Keratinocyte (primary cell): ENCODE measurements at regions not wholly inside any gene's neighbourhood (a gene's known extent, or its start where the extent isn't known, plus 50 kb on each side); places are given as distances from the start of the nearest gene placed in this dataset.

Experiments
- DNase-seq: peaks from one replicate; pipeline ENCODE4 v3.0.0-alpha.2; 2011; ENCODE audit warnings: low read depth, missing footprints, low spot score
- FAIRE-seq: peaks from 2 replicates; lab custom pipeline; 2011; peaks lifted over from hg19 to GRCh38; lab: Jason Lieb, UNC
- H2AFZ ChIP-seq: 2 replicates; pipeline ENCODE4 v1.6.0; 2012; ENCODE audit warnings: low read length, control low read depth, inconsistent platforms; ENCODE audit not compliant: control insufficient read depth
- H3K27ac ChIP-seq: 2 replicates; pipeline ENCODE4 v1.5.1; 2011; ENCODE audit warnings: low read length; ENCODE audit not compliant: control insufficient read depth, insufficient read depth
- H3K27me3 ChIP-seq: 3 replicates; pipeline ENCODE4 v1.6.0; 2011; ENCODE audit warnings: low read length; ENCODE audit not compliant: control insufficient read depth, insufficient read depth; ENCODE audit errors: extremely low read depth
- H3K36me3 ChIP-seq, 2 experiments: 2 replicates in 1 of 2; 3 replicates in 1 of 2; pipeline ENCODE4 v1.5.1; 2011; ENCODE audit warnings: low read length in 2 of 2, mild to moderate bottlenecking in 1 of 2; ENCODE audit not compliant: control insufficient read depth in 2 of 2, insufficient read depth in 2 of 2; ENCODE audit errors: extremely low read depth in 1 of 2
- H3K4me1 ChIP-seq: 3 replicates; pipeline ENCODE4 v1.5.1; 2011; ENCODE audit warnings: low read length; ENCODE audit not compliant: control insufficient read depth, insufficient read depth; ENCODE audit errors: extremely low read depth
- H3K4me2 ChIP-seq: 3 replicates; pipeline ENCODE4 v1.6.0; 2011; ENCODE audit warnings: low read depth, low read length; ENCODE audit not compliant: control insufficient read depth, insufficient read depth; ENCODE audit errors: extremely low read depth
- H3K4me3 ChIP-seq, 3 experiments: fragments of 200-600 bp in 1 of 3; sonication (generic) in 1 of 3; 2 replicates in 2 of 3; 3 replicates in 1 of 3; pipeline ENCODE4 v1.5.1; 2011 to 2016; ENCODE audit warnings: low read length in 3 of 3, mild to moderate bottlenecking in 3 of 3, control low read depth in 2 of 3, inconsistent platforms in 1 of 3, low read depth in 1 of 3, mixed read lengths in 1 of 3, mixed run types in 1 of 3, moderate library complexity in 1 of 3; ENCODE audit not compliant: control insufficient read depth in 2 of 3, insufficient read depth in 2 of 3; ENCODE audit errors: extremely low read depth in 1 of 3
- H3K79me2 ChIP-seq: 2 replicates; pipeline ENCODE4 v1.6.0; 2012; ENCODE audit warnings: low read length; ENCODE audit not compliant: control insufficient read depth, insufficient read depth
- H3K9ac ChIP-seq: 3 replicates; pipeline ENCODE4 v1.6.0; 2011; ENCODE audit warnings: low read length; ENCODE audit not compliant: control insufficient read depth, insufficient read depth; ENCODE audit errors: extremely low read depth
- H3K9me1 ChIP-seq: 3 replicates; pipeline ENCODE4 v1.6.0; 2011; ENCODE audit warnings: low read length; ENCODE audit not compliant: control insufficient read depth, insufficient read depth; ENCODE audit errors: extremely low read depth
- H3K9me3 ChIP-seq: 2 replicates; pipeline ENCODE4 v1.5.1; 2012; ENCODE audit warnings: low read depth, low read length; ENCODE audit not compliant: control insufficient read depth
- H4K20me1 ChIP-seq: 3 replicates; pipeline ENCODE4 v1.6.0; 2011; ENCODE audit warnings: low read length; ENCODE audit not compliant: control insufficient read depth, insufficient read depth; ENCODE audit errors: extremely low read depth
- EZH2 ChIP-seq: IDR thresholded peaks from one replicate; pipeline ENCODE4 v1.6.1; 2012; ENCODE audit warnings: inconsistent platforms, mild to moderate bottlenecking, low read length, moderate library complexity
- dilution Hi-C: fragments of 300-500 bp; cut with MboI; formaldehyde crosslinking; loops from one replicate; pipeline ENCODE4 v1.7.0; 2020; ENCODE audit warnings: low sequenced_read_pairs; ENCODE audit not compliant: extremely low pct_ligation_motif_present
- TF ChIP-seq, protein P1 (sequence below), 3 experiments: IDR thresholded peaks in 1 of 3; conservative IDR thresholded peaks in 1 of 3; optimal IDR thresholded peaks in 1 of 3; 2 replicates in 2 of 3; 3 replicates in 1 of 3; pipeline versions ENCODE3 to v1.5.1; 2011; ENCODE audit warnings: low read length in 3 of 3, mild to moderate bottlenecking in 3 of 3, moderate library complexity in 2 of 3, control low read depth in 1 of 3, inconsistent platforms in 1 of 3; ENCODE audit not compliant: insufficient read depth in 2 of 3; ENCODE audit errors: extremely low read depth in 1 of 3

DNA sequence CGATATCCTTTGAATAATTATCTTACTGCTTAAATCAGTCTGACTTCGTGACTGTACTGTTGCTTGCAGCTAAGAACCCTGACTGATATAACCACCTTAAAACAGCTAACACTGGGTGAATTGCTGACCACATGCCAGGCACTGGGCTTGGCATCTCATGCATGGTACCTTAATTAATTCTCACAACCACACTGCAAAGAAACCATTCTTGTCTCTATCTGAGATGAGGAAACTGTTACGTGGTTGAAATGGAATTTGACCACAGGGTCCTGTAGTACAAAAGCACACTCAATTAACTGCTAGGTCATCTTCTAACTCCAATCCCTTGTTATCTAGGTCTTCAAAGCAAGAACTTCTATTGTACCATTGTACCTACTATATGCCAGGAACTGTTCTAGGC, 92.7 kb upstream of the PRICKLE2 start:
- H2AFZ ChIP-seq = no peak overlapping the region
- H3K9me1 ChIP-seq = no peaks in the 10 kb centered on the region
- H3K9me3 ChIP-seq = no peaks in the 10 kb centered on the region
- no peak for DNase-seq
- no peaks in the 10 kb centered on the region for H3K79me2 ChIP-seq
- no peak overlapping the region for H3K4me2 ChIP-seq
- no peak overlapping the region for H3K27ac ChIP-seq
- TF ChIP-seq, protein P1, sequence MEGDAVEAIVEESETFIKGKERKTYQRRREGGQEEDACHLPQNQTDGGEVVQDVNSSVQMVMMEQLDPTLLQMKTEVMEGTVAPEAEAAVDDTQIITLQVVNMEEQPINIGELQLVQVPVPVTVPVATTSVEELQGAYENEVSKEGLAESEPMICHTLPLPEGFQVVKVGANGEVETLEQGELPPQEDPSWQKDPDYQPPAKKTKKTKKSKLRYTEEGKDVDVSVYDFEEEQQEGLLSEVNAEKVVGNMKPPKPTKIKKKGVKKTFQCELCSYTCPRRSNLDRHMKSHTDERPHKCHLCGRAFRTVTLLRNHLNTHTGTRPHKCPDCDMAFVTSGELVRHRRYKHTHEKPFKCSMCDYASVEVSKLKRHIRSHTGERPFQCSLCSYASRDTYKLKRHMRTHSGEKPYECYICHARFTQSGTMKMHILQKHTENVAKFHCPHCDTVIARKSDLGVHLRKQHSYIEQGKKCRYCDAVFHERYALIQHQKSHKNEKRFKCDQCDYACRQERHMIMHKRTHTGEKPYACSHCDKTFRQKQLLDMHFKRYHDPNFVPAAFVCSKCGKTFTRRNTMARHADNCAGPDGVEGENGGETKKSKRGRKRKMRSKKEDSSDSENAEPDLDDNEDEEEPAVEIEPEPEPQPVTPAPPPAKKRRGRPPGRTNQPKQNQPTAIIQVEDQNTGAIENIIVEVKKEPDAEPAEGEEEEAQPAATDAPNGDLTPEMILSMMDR (optimal IDR thresholded peaks at IDR 0.05 in 1 of 3, IDR thresholded peaks at IDR 0.05 in 1 of 3, conservative IDR thresholded peaks at IDR 0.05 in 1 of 3; ENCODE audit: extremely low read depth in 1 of 3, insufficient read depth in 2 of 3, low read length in 3 of 3) = no peak
- TF ChIP-seq EZH2 = no peak
- H3K9ac ChIP-seq = no peak overlapping the region
- dilution Hi-C loops = no loop called here
- H3K36me3 ChIP-seq = no peaks in the 10 kb centered on the region
- H3K4me1 ChIP-seq = peaks cover 27% of the 10 kb centered on the region
- H4K20me1 ChIP-seq = no peaks in the 10 kb centered on the region
- no peak overlapping the region for H3K4me3 ChIP-seq
- no peaks in the 10 kb centered on the region for H3K27me3 ChIP-seq
- FAIRE-seq = peak; percentile 83

DNA sequence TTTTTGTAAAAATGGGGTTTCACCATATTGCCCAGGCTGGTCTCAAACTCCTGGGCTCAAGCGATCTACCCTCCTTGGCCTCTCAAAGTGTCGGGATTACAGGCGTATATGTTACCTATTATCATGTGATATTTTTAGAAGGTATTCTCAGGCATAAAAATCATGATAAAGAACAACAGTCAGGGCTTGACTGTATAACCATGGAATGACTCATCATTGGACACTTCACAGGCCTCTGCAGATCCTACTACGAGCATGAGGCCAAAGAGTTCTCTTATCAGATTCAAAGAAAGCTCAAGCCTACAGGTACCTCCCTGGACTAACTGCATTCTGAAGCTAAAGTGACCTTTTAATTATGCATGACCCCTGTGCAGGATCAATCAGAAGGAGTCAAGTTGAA, 91.7 kb upstream of the PRICKLE2 start:
- peak; percentile 19 for DNase-seq
- TF ChIP-seq EZH2 = no peak
- TF ChIP-seq, protein P1 (optimal IDR thresholded peaks at IDR 0.05 in 1 of 3, IDR thresholded peaks at IDR 0.05 in 1 of 3, conservative IDR thresholded peaks at IDR 0.05 in 1 of 3; ENCODE audit: extremely low read depth in 1 of 3, insufficient read depth in 2 of 3, low read length in 3 of 3) = no peak
- no peaks in the 10 kb centered on the region for H3K9me3 ChIP-seq
- no peak overlapping the region for H3K4me3 ChIP-seq
- no peaks in the 10 kb centered on the region for H3K9me1 ChIP-seq
- H3K79me2 ChIP-seq = no peaks in the 10 kb centered on the region
- H3K27me3 ChIP-seq = no peaks in the 10 kb centered on the region
- no peak overlapping the region for H3K4me2 ChIP-seq
- no peak overlapping the region for H3K27ac ChIP-seq
- peak; percentile 81 for FAIRE-seq
- H3K4me1 ChIP-seq = peaks cover 25% of the 10 kb centered on the region
- H3K36me3 ChIP-seq = no peaks in the 10 kb centered on the region
- H3K9ac ChIP-seq = no peak overlapping the region
- H2AFZ ChIP-seq = no peak overlapping the region
- dilution Hi-C loops = no loop called here
- H4K20me1 ChIP-seq = no peaks in the 10 kb centered on the region
